PC-9 (cell line): ENCODE measurements at regions not wholly inside any gene's neighbourhood (a gene's known extent, or its start where the extent isn't known, plus 50 kb on each side); places are given as distances from the start of the nearest gene placed in this dataset.

Experiments
- BruUV-seq: library from RNA; stranded (reverse); fragments of 400-500 nt; replicated peaks from 2 replicates; lab custom pipeline; 2021; lab: Mats Ljungman, UMichigan
- CTCF ChIA-PET: fragments of 300-600 bp; sonication (Branson Sonifier 250); formaldehyde crosslinking; loops from one replicate; lab custom pipeline; 2022; ENCODE audit warnings: antibody characterized with exemption; lab: Charles Lee
- POLR2A ChIA-PET: fragments of 300-600 bp; sonication (Branson Sonifier 250); formaldehyde crosslinking; loops from one replicate; lab custom pipeline; 2022; ENCODE audit warnings: antibody characterized with exemption; ENCODE audit not compliant: unreplicated experiment; lab: Charles Lee
- DNase-seq, 2 experiments: peaks; one replicate each; pipeline versions ENCODE4 v3.0.0 to v3.0.0-alpha.2; 2015 to 2022; ENCODE audit warnings: mixed read lengths in 1 of 2
- H2AFZ ChIP-seq: fragments of 200-600 bp; sonication (generic); 2 replicates; pipeline ENCODE4 v1.8.1; 2017; ENCODE audit warnings: antibody characterized with exemption
- H3F3A ChIP-seq: fragments of 200-600 bp; sonication (generic); 2 replicates; pipeline ENCODE4 v1.8.1; 2017; ENCODE audit warnings: antibody characterized with exemption, mild to moderate bottlenecking, low read depth; ENCODE audit not compliant: insufficient read depth
- H3K27ac ChIP-seq: fragments of 200-600 bp; sonication (generic); 2 replicates; pipeline ENCODE4 v1.6.1; 2016; ENCODE audit warnings: mixed run types
- H3K27me3 ChIP-seq: fragments of 200-600 bp; sonication (generic); 2 replicates; pipeline ENCODE4 v1.6.1; 2016; ENCODE audit warnings: low read depth, mixed run types; ENCODE audit not compliant: insufficient read depth
- H3K36me3 ChIP-seq: fragments of 200-600 bp; sonication (generic); 2 replicates; pipeline ENCODE4 v1.6.1; 2016; ENCODE audit warnings: low read depth, mixed run types
- H3K4me1 ChIP-seq: fragments of 200-600 bp; sonication (generic); replicated peaks from 2 replicates; pipeline ENCODE4 v1.6.1; 2016; ENCODE audit warnings: mixed run types; ENCODE audit not compliant: insufficient read depth
- H3K4me2 ChIP-seq: fragments of 200-600 bp; sonication (generic); 2 replicates; pipeline ENCODE4 v1.6.1; 2017; ENCODE audit warnings: mixed run types
- H3K4me3 ChIP-seq: fragments of 200-600 bp; sonication (generic); 2 replicates; pipeline ENCODE4 v1.6.1; 2016; ENCODE audit warnings: mixed run types
- H3K79me2 ChIP-seq: fragments of 200-600 bp; sonication (generic); 2 replicates; pipeline ENCODE4 v1.6.1; 2017; ENCODE audit warnings: low read depth, mixed run types
- H3K9me2 ChIP-seq: fragments of 200-600 bp; sonication (generic); 2 replicates; pipeline ENCODE4 v1.8.1; 2017; ENCODE audit warnings: mild to moderate bottlenecking; ENCODE audit not compliant: insufficient read depth
- H3K9me3 ChIP-seq: fragments of 200-600 bp; sonication (generic); 2 replicates; pipeline ENCODE4 v1.8.1; 2016; ENCODE audit warnings: low read depth; ENCODE audit not compliant: insufficient read depth
- H4K20me1 ChIP-seq: fragments of 200-600 bp; sonication (generic); 2 replicates; pipeline ENCODE4 v1.8.1; 2017; ENCODE audit not compliant: insufficient read depth
- CTCF ChIP-seq: fragments of 200-600 bp; sonication (generic); conservative IDR thresholded peaks from 2 replicates; pipeline ENCODE4 v1.6.1; 2017; ENCODE audit warnings: mixed run types, antibody characterized with exemption, mild to moderate bottlenecking, moderate library complexity
- EZH2 ChIP-seq: fragments of 200-600 bp; sonication (generic); IDR thresholded peaks from 2 replicates; pipeline ENCODE4 v1.8.0; 2017; ENCODE audit warnings: antibody characterized with exemption, low read depth
- intact Hi-C: fragments of 100-400 bp; cut with micrococcal nuclease; formaldehyde crosslinking; loops from one replicate; pipeline ENCODE4 v1.10.0; 2022; ENCODE audit not compliant: unreplicated experiment

GRCh38 chr2:66281980-66282379 is 152.9 kb upstream of the MEIS1 start:
- no peaks in the 10 kb centered on the region for H3K27me3 ChIP-seq
- no peak overlapping the region for H3K4me2 ChIP-seq
- POLR2A ChIA-PET, result no interaction called here
- DNase-seq, result no peak
- no peaks in the 10 kb centered on the region for H3K4me1 ChIP-seq
- H3K9me2 ChIP-seq, result no peaks in the 10 kb centered on the region
- no peaks in the 10 kb centered on the region for H3F3A ChIP-seq
- no peak overlapping the region for H3K27ac ChIP-seq
- no peaks in the 10 kb centered on the region for H3K9me3 ChIP-seq
- no peaks in the 10 kb centered on the region for H3K79me2 ChIP-seq
- no peak for TF ChIP-seq CTCF
- no peak for TF ChIP-seq EZH2
- no peaks in the 10 kb centered on the region for H4K20me1 ChIP-seq
- H3K4me3 ChIP-seq, result no peak overlapping the region
- no peak overlapping the region for H2AFZ ChIP-seq
- H3K36me3 ChIP-seq, result no peaks in the 10 kb centered on the region
- intact Hi-C loops, result no loop called here
- CTCF ChIA-PET, result no interaction called here
- no TSS peak for BruUV-seq

- no peaks in the 10 kb centered on the region for H4K20me1 ChIP-seq
- H3K4me3 ChIP-seq, result no peak overlapping the region
- no peaks in the 10 kb centered on the region for H3K9me2 ChIP-seq
- no peak for TF ChIP-seq CTCF
- no peak for TF ChIP-seq EZH2
- H3K4me2 ChIP-seq, result no peak overlapping the region
- H2AFZ ChIP-seq, result no peak overlapping the region
- no peak for DNase-seq
- no peaks in the 10 kb centered on the region for H3K36me3 ChIP-seq
- ChIA-PET CTCF (no interaction called here), POLR2A (no interaction called here)
- no peaks in the 10 kb centered on the region for H3K27me3 ChIP-seq
- intact Hi-C loops, result no loop called here
- no peak overlapping the region for H3K27ac ChIP-seq
- H3K4me1 ChIP-seq, result no peaks in the 10 kb centered on the region
- no peaks in the 10 kb centered on the region for H3K9me3 ChIP-seq
- no peaks in the 10 kb centered on the region for H3K79me2 ChIP-seq
- BruUV-seq, result no TSS peak
- H3F3A ChIP-seq, result no peaks in the 10 kb centered on the region
These were observed 155.9 kb upstream of the MEIS1 start for GRCh38 chr2:66279024-66279423.

GRCh38 chr2:66275984-66276383 is 158.9 kb upstream of the MEIS1 start:
- H3F3A ChIP-seq, result no peaks in the 10 kb centered on the region
- no peak for DNase-seq
- H3K4me3 ChIP-seq, result no peak overlapping the region
- no peak overlapping the region for H3K27ac ChIP-seq
- CTCF ChIA-PET, result no interaction called here
- no peaks in the 10 kb centered on the region for H3K36me3 ChIP-seq
- intact Hi-C loops, result no loop called here
- H3K9me3 ChIP-seq, result no peaks in the 10 kb centered on the region
- no peak overlapping the region for H2AFZ ChIP-seq
- H3K4me2 ChIP-seq, result no peak overlapping the region
- TF ChIP-seq EZH2 (no peak), CTCF (no peak; the same call in 1 of the 2 replicates)
- no TSS peak for BruUV-seq
- no peaks in the 10 kb centered on the region for H3K79me2 ChIP-seq
- H3K4me1 ChIP-seq, result no peaks in the 10 kb centered on the region
- no peaks in the 10 kb centered on the region for H3K27me3 ChIP-seq
- H4K20me1 ChIP-seq, result no peaks in the 10 kb centered on the region
- POLR2A ChIA-PET, result no interaction called here
- H3K9me2 ChIP-seq, result no peaks in the 10 kb centered on the region
